Neural progenitor cell (in vitro differentiated cells): ENCODE measurements at regions not wholly inside any gene's neighbourhood (a gene's known extent, or its start where the extent isn't known, plus 50 kb on each side); places are given as distances from the start of the nearest gene placed in this dataset.

ENCODE experiments used
- DNase-seq: peaks from one replicate; pipeline ENCODE4 v3.0.0-alpha.2; 2016; ENCODE audit warnings: low spot score
- H2AFZ ChIP-seq: fragments of 200-600 bp; sonication (generic); replicated peaks from 2 replicates; pipeline ENCODE4 v1.6.1; 2016; ENCODE audit warnings: antibody characterized with exemption
- H3F3A ChIP-seq: fragments of 200-600 bp; sonication (generic); 2 replicates; pipeline ENCODE4 v1.6.1; 2016; ENCODE audit warnings: antibody characterized with exemption, low read depth
- H3K27ac ChIP-seq: fragments of 200-600 bp; sonication (generic); 2 replicates; pipeline ENCODE4 v1.5.1; 2016; ENCODE audit warnings: mild to moderate bottlenecking
- H3K27me3 ChIP-seq: fragments of 200-600 bp; sonication (generic); 2 replicates; pipeline ENCODE4 v1.6.1; 2016; ENCODE audit warnings: mild to moderate bottlenecking, moderate library complexity
- H3K36me3 ChIP-seq: fragments of 200-600 bp; sonication (generic); 2 replicates; pipeline ENCODE4 v1.5.1; 2016
- H3K4me1 ChIP-seq: fragments of 200-600 bp; sonication (generic); 2 replicates; pipeline ENCODE4 v1.6.1; 2016; ENCODE audit warnings: mixed run types
- H3K4me2 ChIP-seq: fragments of 200-600 bp; sonication (generic); 2 replicates; pipeline ENCODE4 v1.6.1; 2016
- H3K4me3 ChIP-seq: fragments of 200-600 bp; sonication (generic); 2 replicates; pipeline ENCODE4 v1.5.1; 2016
- H3K79me2 ChIP-seq: fragments of 200-600 bp; sonication (generic); 2 replicates; pipeline ENCODE4 v1.6.1; 2016; ENCODE audit warnings: low read depth
- H3K9ac ChIP-seq: fragments of 200-600 bp; sonication (generic); 2 replicates; pipeline ENCODE4 v1.6.1; 2016
- H3K9me3 ChIP-seq: fragments of 200-600 bp; sonication (generic); 2 replicates; pipeline ENCODE4 v1.5.1; 2016; ENCODE audit warnings: low read depth
- H4K20me1 ChIP-seq: fragments of 200-600 bp; sonication (generic); 2 replicates; pipeline ENCODE4 v1.6.1; 2016; ENCODE audit warnings: low read depth
- H3K27ac Mint-ChIP-seq: 3 replicates; pipeline ENCODE4 v1.8.0; 2021; ENCODE audit warnings: mixed read lengths
- H3K27me3 Mint-ChIP-seq: 2 replicates; pipeline ENCODE4 v1.8.0; 2022; ENCODE audit warnings: low read depth, mild to moderate bottlenecking, inconsistent platforms, moderate library complexity, mixed read lengths; ENCODE audit not compliant: insufficient read depth
- H3K36me3 Mint-ChIP-seq: 3 replicates; pipeline ENCODE4 v1.8.0; 2021; ENCODE audit warnings: mixed read lengths
- H3K4me1 Mint-ChIP-seq: 3 replicates; pipeline ENCODE4 v1.8.0; 2021; ENCODE audit warnings: mixed read lengths
- H3K4me3 Mint-ChIP-seq: 3 replicates; pipeline ENCODE4 v1.8.0; 2021; ENCODE audit warnings: mild to moderate bottlenecking, moderate library complexity, mixed read lengths
- H3K9me3 Mint-ChIP-seq: 3 replicates; pipeline ENCODE4 v1.8.0; 2020; ENCODE audit warnings: mixed read lengths
- EZH2 ChIP-seq: fragments of 200-600 bp; sonication (generic); IDR thresholded peaks from 2 replicates; pipeline ENCODE4 v1.6.1; 2017; ENCODE audit warnings: antibody characterized with exemption, mild to moderate bottlenecking, moderate library complexity
- EZH2phosphoT487 ChIP-seq: fragments of 200-600 bp; sonication (generic); IDR thresholded peaks from 2 replicates; pipeline ENCODE4 v1.6.1; 2017; ENCODE audit warnings: antibody characterized with exemption
- TF ChIP-seq, protein P1 (sequence below): fragments of 200-600 bp; sonication (generic); IDR thresholded peaks from 2 replicates; pipeline ENCODE4 v1.5.1; 2017; ENCODE audit warnings: antibody characterized with exemption, mild to moderate bottlenecking

DNA sequence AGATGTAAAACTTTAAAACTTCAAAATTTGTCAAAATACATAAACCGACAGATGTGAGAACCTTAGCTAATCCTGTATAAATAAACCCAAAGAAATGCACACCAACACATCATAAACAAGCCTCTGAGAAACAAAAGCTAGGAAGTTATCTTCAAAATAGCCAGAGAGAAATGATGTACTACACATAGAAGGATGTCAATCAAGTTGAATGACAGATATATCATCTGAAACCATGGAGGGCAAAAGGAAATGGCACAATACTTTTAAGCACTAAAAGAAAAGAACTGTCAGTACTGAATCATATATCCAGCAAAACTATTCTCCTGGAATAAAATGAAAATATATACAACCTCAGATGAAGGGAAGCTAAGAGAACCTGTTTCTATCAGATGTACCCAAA lies 595.1 kb upstream of the PTGER4 start:
- H3K27me3 ChIP-seq: no peaks in the 10 kb centered on the region
- DNase-seq: no peak
- no peaks in the 10 kb centered on the region for H3K36me3 ChIP-seq
- H3K4me3 ChIP-seq: no peak overlapping the region
- H3K27ac ChIP-seq: no peak overlapping the region
- no peak overlapping the region for H2AFZ ChIP-seq
- peaks cover 9% of the 10 kb centered on the region for H3K9me3 ChIP-seq
- H3K27me3 Mint-ChIP-seq: no peaks in the 10 kb centered on the region
- H4K20me1 ChIP-seq: no peaks in the 10 kb centered on the region
- H3K36me3 Mint-ChIP-seq: no peaks in the 10 kb centered on the region
- peaks cover 3% of the 10 kb centered on the region for H3K9me3 Mint-ChIP-seq
- TF ChIP-seq, protein P1, sequence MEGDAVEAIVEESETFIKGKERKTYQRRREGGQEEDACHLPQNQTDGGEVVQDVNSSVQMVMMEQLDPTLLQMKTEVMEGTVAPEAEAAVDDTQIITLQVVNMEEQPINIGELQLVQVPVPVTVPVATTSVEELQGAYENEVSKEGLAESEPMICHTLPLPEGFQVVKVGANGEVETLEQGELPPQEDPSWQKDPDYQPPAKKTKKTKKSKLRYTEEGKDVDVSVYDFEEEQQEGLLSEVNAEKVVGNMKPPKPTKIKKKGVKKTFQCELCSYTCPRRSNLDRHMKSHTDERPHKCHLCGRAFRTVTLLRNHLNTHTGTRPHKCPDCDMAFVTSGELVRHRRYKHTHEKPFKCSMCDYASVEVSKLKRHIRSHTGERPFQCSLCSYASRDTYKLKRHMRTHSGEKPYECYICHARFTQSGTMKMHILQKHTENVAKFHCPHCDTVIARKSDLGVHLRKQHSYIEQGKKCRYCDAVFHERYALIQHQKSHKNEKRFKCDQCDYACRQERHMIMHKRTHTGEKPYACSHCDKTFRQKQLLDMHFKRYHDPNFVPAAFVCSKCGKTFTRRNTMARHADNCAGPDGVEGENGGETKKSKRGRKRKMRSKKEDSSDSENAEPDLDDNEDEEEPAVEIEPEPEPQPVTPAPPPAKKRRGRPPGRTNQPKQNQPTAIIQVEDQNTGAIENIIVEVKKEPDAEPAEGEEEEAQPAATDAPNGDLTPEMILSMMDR: no peak
- TF ChIP-seq EZH2 (no peak), EZH2phosphoT487 (no peak)
- H3K4me2 ChIP-seq: no peak overlapping the region
- no peak overlapping the region for H3K4me3 Mint-ChIP-seq
- no peaks in the 10 kb centered on the region for H3K4me1 ChIP-seq
- no peaks in the 10 kb centered on the region for H3K79me2 ChIP-seq
- no peak overlapping the region for H3K27ac Mint-ChIP-seq
- no peaks in the 10 kb centered on the region for H3K4me1 Mint-ChIP-seq
- no peaks in the 10 kb centered on the region for H3F3A ChIP-seq
- H3K9ac ChIP-seq: no peak overlapping the region

DNA sequence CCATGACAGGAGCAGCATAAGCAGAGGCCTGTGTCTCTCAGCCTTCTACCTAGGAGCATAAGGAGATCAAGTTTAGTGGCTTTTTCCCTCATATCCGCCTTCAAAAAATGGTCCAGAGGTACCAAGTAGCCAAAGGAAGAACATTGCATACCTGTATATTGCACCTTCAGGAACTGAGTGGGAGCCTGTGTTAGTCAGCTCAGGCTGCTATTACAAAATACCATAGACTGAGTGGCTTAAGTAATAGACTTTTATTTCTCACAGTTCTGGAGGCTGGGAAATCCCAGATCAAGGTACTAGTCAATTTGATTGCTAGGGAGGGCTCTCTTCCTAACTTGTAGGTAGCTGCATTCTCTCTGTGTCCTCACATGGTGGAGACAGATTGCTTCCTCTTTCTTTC lies 597.4 kb upstream of the PTGER4 start:
- Mint-ChIP-seq H3K4me1 (no peaks in the 10 kb centered on the region), H3K9me3 (no peaks in the 10 kb centered on the region), H3K36me3 (no peaks in the 10 kb centered on the region), H3K27me3 (no peaks in the 10 kb centered on the region), H3K27ac (no peak overlapping the region), H3K4me3 (no peak overlapping the region)
- H3K4me1 ChIP-seq: no peaks in the 10 kb centered on the region
- H3K27me3 ChIP-seq: no peaks in the 10 kb centered on the region
- no peak overlapping the region for H3K27ac ChIP-seq
- no peak overlapping the region for H2AFZ ChIP-seq
- H3K79me2 ChIP-seq: no peaks in the 10 kb centered on the region
- no peak for DNase-seq
- TF ChIP-seq EZH2 (no peak), EZH2phosphoT487 (no peak)
- TF ChIP-seq, protein P1: no peak
- H3K9ac ChIP-seq: no peak overlapping the region
- no peaks in the 10 kb centered on the region for H4K20me1 ChIP-seq
- H3K36me3 ChIP-seq: no peaks in the 10 kb centered on the region
- no peak overlapping the region for H3K4me2 ChIP-seq
- no peaks in the 10 kb centered on the region for H3F3A ChIP-seq
- H3K4me3 ChIP-seq: no peak overlapping the region
- H3K9me3 ChIP-seq: no peaks in the 10 kb centered on the region

- no peak overlapping the region for H2AFZ ChIP-seq
- H3K9me3 Mint-ChIP-seq: no peaks in the 10 kb centered on the region
Observed at GRCh38 chr5:40080191-40080590, 599.5 kb upstream of the PTGER4 start.

More at GRCh38 chr5:40080191-40080590, 599.5 kb upstream of the PTGER4 start:
- Mint-ChIP-seq H3K36me3 (no peaks in the 10 kb centered on the region), H3K4me3 (no peak overlapping the region), H3K4me1 (no peaks in the 10 kb centered on the region), H3K27ac (no peak overlapping the region), H3K27me3 (no peaks in the 10 kb centered on the region)
- Histone ChIP-seq H3K27ac (no peak overlapping the region), H3K4me1 (no peaks in the 10 kb centered on the region), H3K36me3 (no peaks in the 10 kb centered on the region), H3K27me3 (no peaks in the 10 kb centered on the region), H3K79me2 (no peaks in the 10 kb centered on the region), H3K9me3 (no peaks in the 10 kb centered on the region), H3F3A (no peaks in the 10 kb centered on the region), H4K20me1 (no peaks in the 10 kb centered on the region), H3K4me3 (no peak overlapping the region), H3K9ac (no peak overlapping the region), H3K4me2 (no peak overlapping the region)
- TF ChIP-seq EZH2 (no peak), EZH2phosphoT487 (no peak)
- TF ChIP-seq, protein P1: no peak
- no peak for DNase-seq
